HFFc6 (cell line): ENCODE measurements at regions not wholly inside any gene's neighbourhood (a gene's known extent, or its start where the extent isn't known, plus 50 kb on each side); places are given as distances from the start of the nearest gene placed in this dataset.
A peak's percentile ranks its signal among the peaks of the same experiment; 100 is the strongest.

Source experiments
- DNase-seq: peaks from one replicate; pipeline ENCODE4 v3.0.0-alpha.2; 2018
- H3K27ac Mint-ChIP-seq: 2 replicates; pipeline ENCODE4 v1.8.0; 2020; ENCODE audit warnings: mild to moderate bottlenecking, mixed read lengths
- H3K27me3 Mint-ChIP-seq: 2 replicates; pipeline ENCODE4 v1.8.0; 2021; ENCODE audit warnings: mild to moderate bottlenecking, moderate library complexity, mixed read lengths; ENCODE audit not compliant: insufficient read depth
- H3K36me3 Mint-ChIP-seq: 2 replicates; pipeline ENCODE4 v1.8.0; 2021; ENCODE audit warnings: low read depth, mixed read lengths
- H3K4me1 Mint-ChIP-seq: 2 replicates; pipeline ENCODE4 v1.8.0; 2020; ENCODE audit warnings: low read depth, mixed read lengths
- H3K4me3 Mint-ChIP-seq: 2 replicates; pipeline ENCODE4 v1.8.0; 2020; ENCODE audit warnings: mild to moderate bottlenecking, moderate library complexity, mixed read lengths
- H3K9me3 Mint-ChIP-seq: 2 replicates; pipeline ENCODE4 v1.8.0; 2020; ENCODE audit warnings: mild to moderate bottlenecking, mixed read lengths
- CTCF ChIP-seq: fragments of 200-600 bp; sonication (generic); IDR thresholded peaks from 2 replicates; pipeline ENCODE4 v1.5.0; 2021; ENCODE audit warnings: antibody characterized with exemption, mild to moderate bottlenecking

GRCh38 chr9:109574061-109574882 lies 76.2 kb upstream of the PTPN3 start:
- H3K4me1 Mint-ChIP-seq: no peaks in the 10 kb centered on the region
- H3K27ac Mint-ChIP-seq: no peak overlapping the region
- peak; percentile 85 for TF ChIP-seq CTCF
- H3K36me3 Mint-ChIP-seq: no peaks in the 10 kb centered on the region
- peaks cover 8% of the 10 kb centered on the region for H3K27me3 Mint-ChIP-seq
- H3K4me3 Mint-ChIP-seq: no peak overlapping the region
- no peaks in the 10 kb centered on the region for H3K9me3 Mint-ChIP-seq
- peak; percentile 65 for DNase-seq

DNA sequence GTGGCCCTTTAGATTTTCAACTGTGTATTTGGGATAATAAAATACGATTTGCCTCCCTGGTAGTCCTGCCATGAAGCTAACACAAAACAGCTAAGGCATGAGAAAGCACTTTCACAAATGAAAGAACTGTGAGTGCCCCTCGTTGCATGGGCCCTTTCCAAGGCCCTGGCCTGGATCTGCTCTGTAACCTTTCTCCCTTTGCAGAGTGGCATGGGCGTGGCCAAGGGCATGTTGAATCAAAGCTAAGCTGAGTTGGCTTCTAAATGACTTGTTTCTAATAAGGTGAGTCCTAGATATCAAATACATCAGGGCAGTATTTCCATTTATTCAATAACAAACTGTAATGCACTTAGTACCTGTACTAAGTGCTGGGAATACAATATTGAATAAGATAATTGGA lies 78.7 kb upstream of the PTPN3 start:
- Mint-ChIP-seq H3K36me3 (no peaks in the 10 kb centered on the region), H3K27me3 (peaks cover 5% of the 10 kb centered on the region), H3K4me1 (no peaks in the 10 kb centered on the region), H3K4me3 (no peak overlapping the region), H3K9me3 (no peaks in the 10 kb centered on the region), H3K27ac (no peak overlapping the region)
- no peak for TF ChIP-seq CTCF
- no peak for DNase-seq

- no peak overlapping the region for H3K27ac Mint-ChIP-seq
- no peaks in the 10 kb centered on the region for H3K4me1 Mint-ChIP-seq
- no peak for TF ChIP-seq CTCF
- no peaks in the 10 kb centered on the region for H3K27me3 Mint-ChIP-seq
- no peaks in the 10 kb centered on the region for H3K36me3 Mint-ChIP-seq
- DNase-seq: no peak
- no peaks in the 10 kb centered on the region for H3K9me3 Mint-ChIP-seq
- no peak overlapping the region for H3K4me3 Mint-ChIP-seq
These were observed 81.3 kb upstream of the PTPN3 start for GRCh38 chr9:109579191-109579948.

DNA sequence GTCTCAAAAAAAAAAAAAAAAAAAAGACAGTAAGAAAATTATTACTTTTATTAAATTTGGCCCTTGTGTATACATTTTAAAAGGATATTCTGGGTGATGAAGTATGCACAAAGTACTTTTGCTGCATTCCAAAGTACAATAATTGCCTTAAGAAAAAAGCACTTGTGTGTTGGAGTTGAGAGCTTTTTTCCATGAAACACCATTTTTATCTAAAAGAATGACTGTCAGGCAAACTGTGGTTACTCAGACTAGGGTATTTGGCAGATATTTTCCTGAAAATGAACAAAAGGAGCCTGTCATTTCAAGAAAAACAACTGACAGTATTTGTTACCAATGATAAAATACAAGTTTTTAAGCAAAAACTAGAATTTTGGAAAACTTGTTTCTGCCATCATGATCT lies 84.3 kb upstream of the PTPN3 start:
- no peak overlapping the region for H3K4me3 Mint-ChIP-seq
- DNase-seq: no peak
- TF ChIP-seq CTCF: no peak
- no peaks in the 10 kb centered on the region; the same call in none of the 2 replicates for H3K27me3 Mint-ChIP-seq
- H3K4me1 Mint-ChIP-seq: no peaks in the 10 kb centered on the region
- H3K9me3 Mint-ChIP-seq: no peaks in the 10 kb centered on the region
- H3K36me3 Mint-ChIP-seq: no peaks in the 10 kb centered on the region
- H3K27ac Mint-ChIP-seq: no peak overlapping the region

- H3K36me3 Mint-ChIP-seq: no peaks in the 10 kb centered on the region
- H3K9me3 Mint-ChIP-seq: no peaks in the 10 kb centered on the region; the same call in 1 of the 2 replicates
- no peak overlapping the region for H3K4me3 Mint-ChIP-seq
- H3K27me3 Mint-ChIP-seq: no peaks in the 10 kb centered on the region; the same call in none of the 2 replicates
- H3K27ac Mint-ChIP-seq: no peak overlapping the region
- DNase-seq: no peak
- no peaks in the 10 kb centered on the region for H3K4me1 Mint-ChIP-seq
- TF ChIP-seq CTCF: peak; percentile 38
These were observed 86.1 kb upstream of the PTPN3 start for GRCh38 chr9:109584205-109584604.
